ENCODE measurements at regions not wholly inside any gene's neighbourhood (a gene's known extent, or its start where the extent isn't known, plus 50 kb on each side); places are given as distances from the start of the nearest gene placed in this dataset.

DNA sequence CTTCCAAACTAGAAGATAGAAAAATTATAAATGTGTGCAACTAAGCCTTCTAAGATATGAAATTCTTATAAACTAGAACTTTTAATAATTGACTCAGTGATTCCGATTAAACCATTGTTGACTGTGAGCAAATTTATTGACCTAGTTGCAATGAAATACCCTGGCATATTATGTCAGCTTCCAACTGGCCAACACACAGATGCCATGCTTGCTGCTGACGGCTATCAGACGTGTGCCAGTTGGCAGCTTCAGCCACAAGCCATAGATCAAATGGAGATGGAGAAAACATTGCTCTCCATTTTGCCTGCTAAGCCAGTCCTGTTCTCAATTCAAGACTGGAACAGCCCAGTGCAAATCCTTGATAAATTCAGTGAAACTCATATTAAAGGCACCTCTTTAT lies 101.7 kb upstream of the HDGFL1 start:
- FAIRE-seq = no peak

- no peak for FAIRE-seq
These were observed 101.0 kb upstream of the HDGFL1 start for GRCh38 chr6:22468256-22468965.

DNA sequence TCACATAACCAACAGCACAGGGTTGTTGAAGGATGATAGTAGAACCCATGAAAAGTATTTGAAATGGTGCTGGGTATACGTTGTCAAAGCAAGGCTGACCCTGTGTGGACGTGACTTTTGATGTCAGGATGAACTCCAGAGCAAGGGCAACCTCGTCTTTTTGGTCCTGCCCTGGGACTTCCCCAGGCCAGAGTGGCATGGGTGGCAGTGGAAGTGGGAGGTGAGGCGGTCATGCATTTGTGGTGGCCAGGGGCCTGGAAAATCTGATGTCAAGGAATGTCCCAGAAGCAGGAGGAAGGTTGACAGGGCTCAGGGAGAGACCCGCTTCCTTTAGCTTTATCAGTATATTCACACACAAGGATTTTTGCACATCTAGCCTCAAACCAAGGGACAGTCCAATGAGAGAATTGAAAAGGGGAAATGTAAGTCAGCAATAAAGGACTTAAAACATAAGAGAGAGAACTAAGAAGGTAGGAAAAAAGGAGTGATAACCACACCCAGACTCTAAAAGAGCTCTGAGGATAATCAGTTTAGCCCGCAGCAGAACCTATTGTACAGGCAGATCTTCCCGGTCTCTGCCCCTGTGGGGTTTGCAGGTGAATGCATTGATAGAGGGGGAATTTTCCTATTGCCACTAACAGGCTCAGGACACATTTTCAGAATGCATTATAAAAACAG lies 98.8 kb upstream of the HDGFL1 start:
- no peak for FAIRE-seq

DNA sequence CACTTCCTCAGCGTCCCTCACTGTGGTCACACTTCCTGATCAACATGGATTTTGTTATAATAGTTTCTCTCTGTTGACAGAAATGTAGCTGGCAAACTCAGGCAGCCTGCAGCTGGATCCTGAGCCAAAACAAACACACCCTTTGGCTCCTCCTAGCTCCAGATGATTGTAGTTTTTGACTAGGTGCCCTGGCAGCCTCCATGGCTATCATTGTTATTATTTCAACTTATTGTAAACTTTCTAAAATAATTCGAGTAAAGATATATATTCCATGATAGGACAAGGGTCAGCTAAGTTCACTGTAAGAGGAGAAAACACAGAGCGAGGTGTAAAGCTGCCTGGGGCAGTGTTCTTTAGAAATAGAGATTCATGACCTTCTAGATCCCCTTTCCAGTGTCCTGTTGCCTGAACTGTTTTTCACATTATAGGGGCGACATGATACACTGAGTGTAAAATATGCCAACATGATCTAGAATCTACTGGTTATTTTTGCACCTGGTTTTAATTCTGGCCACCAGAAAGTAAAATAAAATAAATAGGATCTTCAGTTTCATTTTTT lies 98.2 kb upstream of the HDGFL1 start:
- FAIRE-seq = peak; percentile 37

DNA sequence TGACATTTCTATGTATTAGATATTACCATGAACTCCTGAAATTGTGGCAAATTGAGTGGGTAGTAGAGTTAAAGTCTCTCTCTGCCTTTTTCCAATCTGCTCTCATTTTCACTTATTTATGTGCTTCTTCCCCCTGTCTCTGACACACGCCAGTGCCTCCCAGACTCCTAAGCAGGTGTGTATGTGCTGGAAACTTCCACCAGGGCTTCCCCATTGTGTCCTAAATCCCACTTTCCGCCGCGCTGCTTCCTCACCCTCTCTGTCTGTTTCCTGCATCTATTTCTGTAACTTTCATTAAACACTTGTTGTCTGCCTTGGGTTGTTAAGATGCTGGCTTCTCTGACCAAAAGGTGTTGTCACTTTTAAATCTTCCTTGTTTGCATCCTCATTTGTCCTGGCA lies 97.6 kb upstream of the HDGFL1 start:
- no peak for FAIRE-seq

GRCh38 chr6:22473991-22474682 lies 95.2 kb upstream of the HDGFL1 start:
- no peak for FAIRE-seq

- FAIRE-seq = no peak
These were observed 92.5 kb upstream of the HDGFL1 start for GRCh38 chr6:22476811-22477390.

DNA sequence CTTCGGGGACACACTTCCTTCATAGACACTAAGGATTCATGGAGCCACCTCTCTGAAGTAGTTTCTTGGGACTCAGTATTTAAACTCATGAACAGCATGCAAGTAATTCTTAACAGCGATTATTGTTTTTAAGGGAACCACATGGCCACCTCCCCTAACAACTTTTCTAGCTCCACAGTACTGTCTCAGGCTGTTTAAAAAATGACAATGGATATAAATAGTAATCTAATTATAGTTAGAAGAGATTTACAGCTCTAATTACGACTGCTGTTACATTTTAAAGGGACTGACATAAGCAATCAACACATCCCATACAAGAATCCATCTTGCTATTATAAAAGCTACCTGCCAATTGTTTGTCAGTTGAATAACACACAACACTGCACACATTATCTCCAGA lies 72.1 kb upstream of the HDGFL1 start:
- no peak for FAIRE-seq

DNA sequence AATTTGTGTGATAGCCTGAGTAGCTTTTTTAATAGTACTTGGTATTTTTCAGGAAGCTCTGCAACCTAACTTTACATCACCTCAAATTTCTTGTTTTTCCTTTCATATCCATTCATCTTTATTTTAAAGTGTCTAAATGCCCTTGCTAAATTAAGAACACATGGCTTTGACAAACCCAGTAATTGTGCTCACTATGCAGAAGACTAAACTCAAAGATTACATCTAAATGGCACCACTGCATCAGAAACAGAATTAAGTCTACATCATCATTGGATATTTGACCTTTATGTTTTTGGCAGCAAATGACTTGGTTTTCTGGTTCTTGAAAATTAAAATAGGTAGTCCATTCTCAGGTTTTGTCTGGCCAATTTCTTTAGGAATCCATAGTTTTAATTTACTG lies 69.6 kb upstream of the HDGFL1 start:
- no peak for FAIRE-seq

GRCh38 chr6:22506496-22506895 lies 62.9 kb upstream of the HDGFL1 start:
- FAIRE-seq = peak; percentile 59

DNA sequence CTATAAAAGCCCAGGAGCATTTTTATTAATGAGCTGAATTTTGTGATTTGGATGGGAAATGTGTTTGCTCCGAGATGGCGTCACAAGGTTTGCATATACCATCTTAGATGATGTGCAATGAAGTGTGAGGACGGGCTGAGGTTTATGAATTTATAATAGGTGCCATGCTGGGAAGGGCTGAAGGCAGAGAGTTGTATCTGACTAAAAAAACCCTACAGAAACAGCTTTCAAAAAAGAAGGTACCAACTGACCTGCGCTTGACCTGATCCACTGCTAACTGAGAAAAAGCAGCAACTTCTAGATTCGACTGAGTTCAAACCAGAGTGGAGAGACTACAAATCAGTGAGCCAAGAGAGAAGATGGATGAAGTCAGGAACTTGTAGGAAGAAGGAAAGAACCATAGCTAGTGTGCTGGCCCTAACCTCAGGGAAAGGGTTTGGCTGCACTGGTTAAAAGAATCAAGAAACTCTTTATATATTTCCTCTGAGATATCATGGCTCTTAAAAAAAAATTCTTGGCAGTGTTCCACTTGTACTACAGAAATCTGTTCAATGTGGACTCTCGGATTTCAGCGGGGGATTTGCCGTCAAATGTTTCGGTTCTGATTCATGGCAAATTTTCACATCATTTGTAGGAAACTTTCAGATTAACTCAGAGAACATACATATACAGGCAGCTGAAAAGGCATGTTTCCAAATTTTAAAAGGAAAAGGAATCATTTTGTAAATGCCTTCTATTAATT lies 56.5 kb upstream of the HDGFL1 start:
- FAIRE-seq = no peak

- no peak for FAIRE-seq
These were observed 55.7 kb upstream of the HDGFL1 start for GRCh38 chr6:22513667-22514066.

DNA sequence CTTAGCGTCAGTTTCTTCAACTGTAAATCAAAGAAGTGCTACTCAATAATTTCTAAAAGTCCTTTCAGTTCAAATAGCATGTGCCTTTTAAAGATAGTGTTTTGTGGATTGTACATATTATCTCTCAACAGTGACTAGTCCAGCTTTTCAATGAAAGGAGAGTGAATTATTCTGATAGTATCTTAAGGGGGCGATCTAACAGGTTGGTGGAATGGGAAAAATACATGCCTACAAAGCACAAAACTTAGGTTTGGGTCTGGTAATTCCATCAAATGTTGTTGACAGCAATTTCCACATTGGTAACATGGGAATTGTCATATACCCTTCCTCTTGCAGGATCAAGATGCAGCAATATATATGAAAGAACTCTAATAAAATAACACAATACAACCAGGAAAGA lies 50.1 kb upstream of the HDGFL1 start:
- no peak for FAIRE-seq
